HG02759 (cell line): ENCODE measurements at regions not wholly inside any gene's neighbourhood (a gene's known extent, or its start where the extent isn't known, plus 50 kb on each side); places are given as distances from the start of the nearest gene placed in this dataset.
"Not testable (repeated sequence)": the region's sequence is repeated elsewhere in the genome, so short reads cannot be mapped to it uniquely, and the experiment has no call there.

Source experiments
- ATAC-seq: cut with Tn5 transposase; IDR thresholded peaks from one replicate; pipeline ENCODE4 v1.9.1; 2021; ENCODE audit warnings: mild to moderate bottlenecking, moderate library complexity; ENCODE audit not compliant: unreplicated experiment

- ATAC-seq = no peak
Measured at GRCh38 chr4:187108845-187109244, 385.2 kb upstream of the FAT1 start.

- ATAC-seq = no peak
Measured at GRCh38 chr4:187109636-187110035, 386.0 kb upstream of the FAT1 start.

GRCh38 chr4:187118166-187118565 is 394.5 kb upstream of the FAT1 start:
- ATAC-seq = no peak

- ATAC-seq = no peak
Measured at GRCh38 chr4:187118602-187119120, 395.0 kb upstream of the FAT1 start.

GRCh38 chr4:187124331-187124730 is 400.7 kb upstream of the FAT1 start:
- ATAC-seq = no peak

- ATAC-seq = no peak
Measured at GRCh38 chr4:187125062-187125461, 401.4 kb upstream of the FAT1 start.

GRCh38 chr4:187127456-187127855 is 403.8 kb upstream of the FAT1 start:
- no peak for ATAC-seq

- ATAC-seq = no peak
Measured at GRCh38 chr4:187128222-187128621, 404.6 kb upstream of the FAT1 start.

GRCh38 chr4:187128976-187129375 is 405.3 kb upstream of the FAT1 start:
- ATAC-seq = no peak

- ATAC-seq = not testable (repeated sequence)
Measured at GRCh38 chr4:187131826-187132225, 408.2 kb upstream of the FAT1 start.

GRCh38 chr4:187135878-187136277 is 412.2 kb upstream of the FAT1 start:
- no peak for ATAC-seq

- ATAC-seq = no peak
Measured at GRCh38 chr4:187139141-187139540, 415.5 kb upstream of the FAT1 start.

GRCh38 chr4:187141101-187141500 is 417.4 kb upstream of the FAT1 start:
- no peak for ATAC-seq

GRCh38 chr4:187149229-187149945 is 425.7 kb upstream of the FAT1 start:
- no peak for ATAC-seq

GRCh38 chr4:187157380-187157958 is 433.8 kb upstream of the FAT1 start:
- ATAC-seq = no peak

- ATAC-seq = no peak
Measured at GRCh38 chr4:187158003-187158402, 434.3 kb upstream of the FAT1 start.

- ATAC-seq = no peak
Measured at GRCh38 chr4:187160486-187160885, 436.8 kb upstream of the FAT1 start.

- no peak for ATAC-seq
Measured at GRCh38 chr4:187166886-187167512, 443.3 kb upstream of the FAT1 start.

GRCh38 chr4:187171706-187172339 is 448.2 kb upstream of the FAT1 start:
- no peak for ATAC-seq

GRCh38 chr4:187172340-187172761 is 448.7 kb upstream of the FAT1 start:
- ATAC-seq = no peak

GRCh38 chr4:187174749-187175148 is 451.1 kb upstream of the FAT1 start:
- ATAC-seq = no peak

- ATAC-seq = no peak
Measured at GRCh38 chr4:187175197-187175596, 451.5 kb upstream of the FAT1 start.
